ENCODE measurements at regions not wholly inside any gene's neighbourhood (a gene's known extent, or its start where the extent isn't known, plus 50 kb on each side); places are given as distances from the start of the nearest gene placed in this dataset.

- peak; percentile 56 for FAIRE-seq
- Histone ChIP-seq H3K27ac (no peak overlapping the region), H3K4me1 (no peaks in the 10 kb centered on the region), H3K4me2 (no peak overlapping the region), H3K9me3 (no peaks in the 10 kb centered on the region), H3K4me3 (no peak overlapping the region)
- TF ChIP-seq KDM1A (IDR thresholded peaks at IDR 0.05; ENCODE audit: low read depth): no peak
- TF ChIP-seq RCOR1 (IDR thresholded peaks at IDR 0.05; ENCODE audit: low read depth, low read length): no peak
- TF ChIP-seq BHLHE40 (IDR thresholded peaks at IDR 0.05; ENCODE audit: low read depth, low read length): no peak
- no peak for TF ChIP-seq HOXB13 (CRISPR knock-in tag; IDR thresholded peaks at IDR 0.05; ENCODE audit: low read depth)
- no peak for TF ChIP-seq RARB (CRISPR knock-in tag; IDR thresholded peaks at IDR 0.05)
- TF ChIP-seq HES2 (IDR thresholded peaks at IDR 0.05): no peak
- TF ChIP-seq MAX (IDR thresholded peaks at IDR 0.05): no peak
- TF ChIP-seq FOXS1 (CRISPR knock-in tag; IDR thresholded peaks at IDR 0.05): no peak
- TF ChIP-seq REST (IDR thresholded peaks at IDR 0.05): no peak
- CTCF ChIA-PET: no interaction called here
- ATAC-seq: no peak
- POLR2A ChIA-PET: no interaction called here
- WGBS (ENCODE audit: missing lambda C conversion rate): 77% methylated on average over 8 of the region's 8 CpGs
- DNase-seq (ENCODE audit: low read depth in 1 of 2, low spot score in 1 of 2): no peak
Measured at GRCh38 chr12:88737838-88738472, 157.7 kb upstream of the KITLG start.

GRCh38 chr12:88736031-88736430 lies 155.8 kb upstream of the KITLG start:
- no peak for TF ChIP-seq RARB (CRISPR knock-in tag; IDR thresholded peaks at IDR 0.05)
- TF ChIP-seq MAFK (IDR thresholded peaks at IDR 0.05; ENCODE audit: partially characterized antibody): peak; percentile 66
- H3K27ac ChIP-seq: no peak overlapping the region
- ChIA-PET POLR2A (no interaction called here), CTCF (no interaction called here)
- no peak for ATAC-seq
- no peak for FAIRE-seq
- no peaks in the 10 kb centered on the region for H3K9me3 ChIP-seq
- no peak for DNase-seq (ENCODE audit: low read depth in 1 of 2, low spot score in 1 of 2)
- no peak overlapping the region for H3K4me3 ChIP-seq
- WGBS (ENCODE audit: missing lambda C conversion rate): 86% methylated on average over 1 of the region's 1 CpG
- no peaks in the 10 kb centered on the region for H3K4me1 ChIP-seq
- no peak overlapping the region for H3K4me2 ChIP-seq

- no peak overlapping the region for H3K27ac ChIP-seq
- ATAC-seq: no peak
- FAIRE-seq: no peak
- ChIA-PET CTCF (interaction anchor here (0.6 to 1.0 kb wide), 2 partner anchors 82 to 153 kb away, joined by 3 read pairs; partner anchors contain the start of gene KITLG), POLR2A (no interaction called here)
- TF ChIP-seq HDAC2 (IDR thresholded peaks at IDR 0.05): no peak
- no peak for TF ChIP-seq EHMT2 (IDR thresholded peaks at IDR 0.05; ENCODE audit: low read depth)
- no peak for TF ChIP-seq RARB (CRISPR knock-in tag; IDR thresholded peaks at IDR 0.05)
- TF ChIP-seq RCOR1 (IDR thresholded peaks at IDR 0.05; ENCODE audit: low read depth, low read length): no peak
- TF ChIP-seq FOXS1 (CRISPR knock-in tag; IDR thresholded peaks at IDR 0.05): no peak
- no peak for TF ChIP-seq JUN (IDR thresholded peaks at IDR 0.05)
- TF ChIP-seq EHF (CRISPR knock-in tag; IDR thresholded peaks at IDR 0.05): no peak
- no peak for TF ChIP-seq CTCF (IDR thresholded peaks at IDR 0.05)
- no peak for TF ChIP-seq HOXB5 (CRISPR knock-in tag; IDR thresholded peaks at IDR 0.05)
- no peak for TF ChIP-seq MYC (IDR thresholded peaks at IDR 0.05; ENCODE audit: borderline replicate concordance, low read length)
- no peak for TF ChIP-seq BHLHE40 (IDR thresholded peaks at IDR 0.05; ENCODE audit: low read depth, low read length)
- no peak for TF ChIP-seq RAD21 (conservative IDR thresholded peaks at IDR 0.05 in 1 of 2, IDR thresholded peaks at IDR 0.05 in 1 of 2)
- TF ChIP-seq CHD2 (IDR thresholded peaks at IDR 0.05; ENCODE audit: low read length, partially characterized antibody): no peak
- TF ChIP-seq POLR2AphosphoS2 (conservative IDR thresholded peaks at IDR 0.05; ENCODE audit: low read length): no peak
- no peak for TF ChIP-seq EP300 (IDR thresholded peaks at IDR 0.05)
- H3K9me3 ChIP-seq: no peaks in the 10 kb centered on the region
- no peak overlapping the region for H3K4me3 ChIP-seq
- no peaks in the 10 kb centered on the region for H3K4me1 ChIP-seq
- H3K4me2 ChIP-seq: no peak overlapping the region
- no peak for DNase-seq (ENCODE audit: low read depth in 1 of 2, low spot score in 1 of 2)
- 77% methylated on average over 2 of the region's 2 CpGs for WGBS (ENCODE audit: missing lambda C conversion rate)
Measured at GRCh38 chr12:88733008-88733407, 152.7 kb upstream of the KITLG start.
